8988T (cell line): ENCODE measurements at regions not wholly inside any gene's neighbourhood (a gene's known extent, or its start where the extent isn't known, plus 50 kb on each side); places are given as distances from the start of the nearest gene placed in this dataset.
"Not testable (repeated sequence)": the region's sequence is repeated elsewhere in the genome, so short reads cannot be mapped to it uniquely, and the experiment has no call there.

ENCODE experiments used
- DNase-seq: peaks from one replicate; pipeline ENCODE4 v3.0.0; 2011

DNA sequence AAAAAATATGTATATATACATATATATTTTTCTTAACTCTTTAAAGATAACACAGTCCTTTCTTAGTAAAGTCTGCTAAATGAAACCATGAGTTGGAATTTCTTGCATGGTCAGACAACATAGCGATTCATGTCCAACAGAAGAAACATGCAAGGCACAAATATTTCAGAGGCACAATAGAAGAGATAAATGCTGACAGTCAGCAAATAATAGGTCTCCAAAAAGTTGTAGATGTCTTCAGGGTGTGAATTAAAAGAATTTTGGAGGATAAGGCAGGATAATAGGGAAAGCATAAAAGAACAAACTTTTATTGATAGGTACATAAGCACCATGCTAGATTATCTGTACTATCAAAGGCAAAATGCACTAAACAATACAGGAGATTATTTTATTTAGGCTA, 800.2 kb downstream of the PLCL1 start:
- no peak for DNase-seq

- not testable (repeated sequence) for DNase-seq
Measured at GRCh38 chr2:198602986-198603385, 798.6 kb downstream of the PLCL1 start.

- DNase-seq: no peak
Measured at GRCh38 chr2:198597648-198598047, 793.3 kb downstream of the PLCL1 start.

DNA sequence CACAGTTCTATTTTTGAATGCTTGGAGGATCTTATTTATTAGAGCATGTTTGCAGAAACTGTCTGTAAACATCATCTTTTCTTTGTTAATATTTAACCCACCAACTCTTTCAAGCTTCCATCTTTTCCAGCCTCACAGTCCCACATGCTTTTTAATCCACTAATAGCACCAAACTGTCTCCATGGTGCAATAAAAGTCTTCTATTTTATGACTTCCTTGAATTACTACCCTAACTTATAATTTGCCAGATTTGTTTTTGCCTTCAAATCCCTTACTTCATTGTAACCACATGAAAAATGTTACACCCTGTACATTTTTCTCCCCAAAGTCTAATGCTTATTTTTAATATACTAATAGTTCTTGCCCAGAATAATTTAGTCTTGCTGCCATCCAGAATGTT, 792.6 kb downstream of the PLCL1 start:
- no peak for DNase-seq

GRCh38 chr2:198595721-198596120, 791.3 kb downstream of the PLCL1 start:
- no peak for DNase-seq

GRCh38 chr2:198591586-198591985, 787.2 kb downstream of the PLCL1 start:
- DNase-seq: no peak

DNA sequence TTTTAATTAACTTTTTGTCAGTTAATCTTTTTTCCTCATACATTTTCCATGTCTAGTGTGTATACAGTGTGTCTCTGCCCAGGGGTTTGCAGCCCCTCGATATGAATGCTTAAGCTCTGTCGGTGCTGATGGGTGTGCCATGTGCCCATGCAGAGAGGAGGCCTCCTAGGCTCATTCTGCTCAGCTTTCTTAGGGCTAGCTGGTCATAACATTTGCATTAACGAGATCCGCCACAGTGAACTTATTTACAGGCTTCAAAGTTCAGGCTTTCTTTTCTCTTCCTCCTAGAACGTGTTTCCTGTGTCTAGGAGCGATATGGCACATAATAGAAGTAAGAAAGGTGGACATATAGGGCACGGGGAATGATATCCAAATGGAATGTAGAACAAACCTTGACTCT, 783.3 kb downstream of the PLCL1 start:
- no peak for DNase-seq

GRCh38 chr2:198587240-198587639, 782.8 kb downstream of the PLCL1 start:
- no peak for DNase-seq

GRCh38 chr2:198571393-198571792, 767.0 kb downstream of the PLCL1 start:
- DNase-seq: no peak

DNA sequence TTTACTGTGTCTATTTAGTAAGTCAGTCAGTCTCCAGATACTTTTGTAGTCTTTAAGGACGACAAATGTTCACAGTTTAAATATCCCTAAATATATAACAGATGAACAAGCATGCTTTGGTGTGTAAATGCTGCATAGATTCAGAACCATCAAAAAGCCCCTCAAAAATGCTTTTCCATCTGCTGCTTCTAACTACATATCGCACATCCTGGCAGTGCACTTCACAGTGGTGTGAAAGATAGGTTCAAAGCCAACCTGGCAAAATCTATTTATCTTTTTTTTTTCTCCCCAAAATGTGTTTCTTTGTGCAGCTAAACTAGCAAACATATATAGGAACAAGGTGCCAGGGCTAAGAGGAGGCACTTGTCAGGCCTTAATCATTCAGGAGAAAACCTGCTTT, 753.8 kb downstream of the PLCL1 start:
- DNase-seq: no peak

GRCh38 chr2:198546122-198546521, 741.7 kb downstream of the PLCL1 start:
- DNase-seq: no peak

- DNase-seq: no peak
Measured at GRCh38 chr2:198545411-198545810, 741.0 kb downstream of the PLCL1 start.

DNA sequence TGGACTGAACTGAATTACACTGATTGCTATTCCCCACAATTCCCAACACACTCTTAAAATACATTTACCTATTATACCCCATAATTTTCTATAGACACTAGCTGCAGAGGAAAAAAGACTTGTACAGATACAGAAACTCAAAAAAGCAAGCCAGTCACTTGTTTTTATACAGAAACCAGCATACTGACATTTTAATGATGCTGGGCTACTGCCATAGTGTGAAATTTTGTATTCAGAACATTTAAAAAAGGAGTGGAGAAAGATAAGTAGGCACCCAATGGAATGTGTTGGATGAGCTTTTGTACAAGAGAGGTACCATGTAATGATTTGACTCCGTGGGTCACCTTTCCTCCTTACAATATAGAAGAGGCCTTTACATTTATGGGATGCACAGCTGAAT, 740.1 kb downstream of the PLCL1 start:
- DNase-seq: no peak

- DNase-seq: no peak
Measured at GRCh38 chr2:198534756-198535155, 730.4 kb downstream of the PLCL1 start.

DNA sequence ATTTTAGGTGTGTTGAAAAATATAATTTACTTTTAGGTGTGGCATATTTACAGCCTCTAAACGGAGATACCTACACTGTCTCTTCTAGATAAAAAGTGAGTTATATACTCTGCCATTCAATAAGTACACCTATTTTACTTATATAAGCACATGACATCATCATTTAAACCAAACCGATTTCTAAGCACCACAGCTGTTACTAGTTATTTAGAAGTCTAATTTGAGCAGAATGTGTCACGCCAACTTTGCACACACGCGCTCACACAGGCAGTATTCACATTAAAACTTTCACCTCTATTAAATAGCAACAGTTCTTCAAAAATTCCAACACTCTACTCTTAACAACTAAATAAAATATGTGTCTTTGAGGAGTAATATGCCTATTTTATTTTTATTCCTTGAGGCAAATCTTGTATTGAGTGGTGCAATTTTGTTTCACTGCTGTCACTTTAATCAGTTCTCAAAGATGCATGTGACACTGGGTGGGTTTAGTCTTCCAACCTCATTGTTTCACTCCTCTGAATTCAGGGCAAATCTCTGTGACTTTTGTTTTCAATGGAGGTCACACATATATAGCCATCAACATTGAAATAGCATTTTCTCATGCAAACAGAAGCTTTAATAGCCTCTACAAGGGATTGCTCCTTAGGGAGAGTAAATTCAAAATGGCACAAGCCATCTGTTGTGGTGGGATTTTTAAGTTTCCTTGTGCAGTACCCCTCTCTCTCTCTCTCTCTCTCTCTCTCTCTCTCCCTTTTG, 721.0 kb downstream of the PLCL1 start:
- no peak for DNase-seq

GRCh38 chr2:198523710-198524109, 719.3 kb downstream of the PLCL1 start:
- DNase-seq: no peak

GRCh38 chr2:198518935-198519334, 714.5 kb downstream of the PLCL1 start:
- DNase-seq: no peak

DNA sequence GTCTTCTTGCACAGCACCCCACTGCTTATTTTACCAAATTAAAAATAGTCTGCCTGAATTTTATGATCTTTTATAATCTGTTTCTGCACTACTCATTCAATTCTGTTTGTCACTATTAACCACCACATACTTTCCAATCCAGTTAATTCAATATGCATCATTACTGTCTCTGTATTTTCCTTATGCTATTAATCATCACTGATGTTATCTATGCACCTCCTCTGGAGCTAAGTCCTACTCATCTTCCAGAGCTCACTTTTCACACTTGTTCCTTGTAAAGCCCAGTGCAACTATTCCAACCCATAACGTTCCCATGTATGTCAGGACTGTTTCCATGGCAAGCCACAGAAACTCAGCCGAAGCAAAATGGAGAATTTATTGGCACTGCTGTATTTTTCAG, 713.6 kb downstream of the PLCL1 start:
- DNase-seq: no peak

DNA sequence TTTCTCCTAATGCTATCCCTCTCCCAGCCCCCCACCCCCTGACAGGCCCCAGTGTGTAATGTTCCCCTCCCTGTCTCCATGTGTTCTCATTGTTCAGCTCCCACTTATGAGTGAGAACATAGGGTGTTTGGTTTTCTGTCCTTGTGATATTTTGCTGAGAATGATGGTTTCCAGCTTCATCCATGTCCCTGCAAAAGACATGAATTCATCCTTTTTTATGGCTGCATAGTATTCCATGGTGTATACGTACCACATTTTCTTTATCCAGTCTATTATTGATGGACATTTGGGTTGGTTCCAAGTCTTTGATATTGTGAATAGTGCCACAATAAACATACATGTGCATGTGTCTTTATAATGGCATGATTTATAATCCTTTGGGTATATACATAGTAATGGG, 704.2 kb downstream of the PLCL1 start:
- not testable (repeated sequence) for DNase-seq

DNA sequence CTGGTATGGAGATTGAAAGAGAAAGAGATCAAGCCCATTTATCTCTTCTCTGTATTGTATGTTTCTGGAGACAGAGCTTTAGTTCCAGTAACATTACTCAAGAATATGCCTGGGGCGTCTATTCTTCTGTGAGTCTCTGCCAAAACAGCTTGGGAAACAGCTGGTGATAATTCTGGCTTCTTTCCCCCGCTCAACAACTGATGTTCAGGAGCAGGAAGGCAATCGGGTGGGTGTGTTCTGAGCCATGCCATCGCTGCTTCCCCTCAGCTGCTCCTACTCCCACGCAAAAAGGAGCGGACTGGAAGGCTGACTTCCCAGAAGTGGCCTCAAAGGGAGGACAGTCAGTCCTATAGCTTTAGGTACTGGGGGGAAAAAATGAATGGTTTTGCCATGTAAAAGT, 695.1 kb downstream of the PLCL1 start:
- DNase-seq: no peak

DNA sequence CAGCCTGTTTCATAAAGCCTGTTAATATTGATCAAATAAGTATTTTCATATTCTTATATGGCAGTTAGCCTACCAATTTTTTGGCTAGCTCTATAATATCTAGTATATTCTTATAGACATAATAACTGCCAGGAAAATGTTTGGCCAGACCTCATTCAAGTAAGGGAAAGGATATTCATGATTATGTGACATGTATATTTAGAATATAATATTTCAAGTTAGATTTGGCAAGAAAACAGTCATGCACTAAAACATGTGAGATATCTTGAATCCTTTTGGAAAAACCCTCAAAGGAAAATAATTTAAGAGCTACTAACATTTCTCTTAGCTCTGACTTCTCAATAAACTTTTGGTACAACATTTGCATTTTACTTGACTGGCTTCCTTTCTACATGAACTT, 694.1 kb downstream of the PLCL1 start:
- no peak for DNase-seq

DNA sequence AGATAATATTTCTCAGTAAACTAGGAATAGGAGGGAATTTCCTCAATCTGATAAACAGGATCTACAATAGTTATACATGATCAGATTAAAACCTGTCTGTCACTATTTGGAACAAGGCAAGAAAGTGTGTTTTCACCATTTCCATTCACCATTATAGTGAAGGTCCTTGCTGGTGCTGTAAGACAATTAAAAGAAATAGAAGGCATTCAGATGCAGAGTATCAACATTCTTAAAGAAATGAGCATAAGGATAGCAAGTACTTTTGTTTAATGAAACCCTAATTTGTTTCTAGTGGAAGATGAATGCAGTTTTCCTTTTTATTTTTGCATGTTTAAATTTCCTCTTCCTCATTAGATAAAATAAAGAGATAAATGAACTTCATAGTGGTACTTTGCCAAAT, 693.7 kb downstream of the PLCL1 start:
- DNase-seq: no peak

GRCh38 chr2:198494931-198495330, 690.5 kb downstream of the PLCL1 start:
- no peak for DNase-seq

DNA sequence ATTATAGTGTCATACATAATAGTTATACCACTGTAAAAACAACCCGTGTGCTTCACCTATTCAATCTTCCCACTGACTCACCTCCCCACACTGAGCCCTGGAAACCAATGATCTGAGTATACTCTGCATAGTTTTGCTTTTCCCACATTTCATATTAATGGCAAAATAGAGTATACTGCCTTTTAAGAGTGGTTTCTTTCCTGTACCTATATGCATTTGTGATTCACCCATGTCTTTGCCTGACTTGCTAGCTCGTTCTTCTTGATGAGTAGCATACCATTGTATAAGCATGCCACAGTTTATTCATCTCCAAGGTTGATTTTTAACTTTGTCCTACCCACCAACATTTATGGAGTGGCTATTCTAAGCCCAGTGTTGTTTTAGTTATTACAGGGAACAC, 686.4 kb downstream of the PLCL1 start:
- DNase-seq: no peak

- DNase-seq: no peak
Measured at GRCh38 chr2:198488964-198489363, 684.6 kb downstream of the PLCL1 start.
